ENCODE measurements at regions not wholly inside any gene's neighbourhood (a gene's known extent, or its start where the extent isn't known, plus 50 kb on each side); places are given as distances from the start of the nearest gene placed in this dataset.

DNA sequence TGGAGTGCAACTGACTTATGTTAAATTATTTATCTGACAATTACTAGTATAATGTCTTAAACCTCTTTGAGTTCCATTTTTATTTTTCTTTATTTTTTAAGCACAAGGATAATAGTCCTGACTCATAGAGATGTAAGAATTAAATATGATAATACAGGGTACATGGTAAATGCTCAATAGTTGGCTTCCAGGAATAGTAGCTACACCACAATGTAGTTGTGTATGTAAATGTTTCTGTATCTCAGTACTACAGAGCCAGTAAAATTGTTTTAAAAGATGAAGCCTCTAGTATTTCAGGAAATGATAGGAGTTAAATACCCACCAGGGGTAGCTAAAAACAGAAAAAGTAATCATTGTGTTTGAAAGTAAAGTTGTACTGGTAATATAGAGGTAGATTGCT, 487.4 kb upstream of the IRAK1BP1 start (continued):
- TF ChIP-seq, protein P1, sequence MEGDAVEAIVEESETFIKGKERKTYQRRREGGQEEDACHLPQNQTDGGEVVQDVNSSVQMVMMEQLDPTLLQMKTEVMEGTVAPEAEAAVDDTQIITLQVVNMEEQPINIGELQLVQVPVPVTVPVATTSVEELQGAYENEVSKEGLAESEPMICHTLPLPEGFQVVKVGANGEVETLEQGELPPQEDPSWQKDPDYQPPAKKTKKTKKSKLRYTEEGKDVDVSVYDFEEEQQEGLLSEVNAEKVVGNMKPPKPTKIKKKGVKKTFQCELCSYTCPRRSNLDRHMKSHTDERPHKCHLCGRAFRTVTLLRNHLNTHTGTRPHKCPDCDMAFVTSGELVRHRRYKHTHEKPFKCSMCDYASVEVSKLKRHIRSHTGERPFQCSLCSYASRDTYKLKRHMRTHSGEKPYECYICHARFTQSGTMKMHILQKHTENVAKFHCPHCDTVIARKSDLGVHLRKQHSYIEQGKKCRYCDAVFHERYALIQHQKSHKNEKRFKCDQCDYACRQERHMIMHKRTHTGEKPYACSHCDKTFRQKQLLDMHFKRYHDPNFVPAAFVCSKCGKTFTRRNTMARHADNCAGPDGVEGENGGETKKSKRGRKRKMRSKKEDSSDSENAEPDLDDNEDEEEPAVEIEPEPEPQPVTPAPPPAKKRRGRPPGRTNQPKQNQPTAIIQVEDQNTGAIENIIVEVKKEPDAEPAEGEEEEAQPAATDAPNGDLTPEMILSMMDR (IDR thresholded peaks at IDR 0.05): no peak
- TF ChIP-seq YY1 (IDR thresholded peaks at IDR 0.05; ENCODE audit: low read depth) (no peak), FOXM1 (IDR thresholded peaks at IDR 0.05; ENCODE audit: low read depth) (no peak), ELF1 (IDR thresholded peaks at IDR 0.05) (no peak)

DNA sequence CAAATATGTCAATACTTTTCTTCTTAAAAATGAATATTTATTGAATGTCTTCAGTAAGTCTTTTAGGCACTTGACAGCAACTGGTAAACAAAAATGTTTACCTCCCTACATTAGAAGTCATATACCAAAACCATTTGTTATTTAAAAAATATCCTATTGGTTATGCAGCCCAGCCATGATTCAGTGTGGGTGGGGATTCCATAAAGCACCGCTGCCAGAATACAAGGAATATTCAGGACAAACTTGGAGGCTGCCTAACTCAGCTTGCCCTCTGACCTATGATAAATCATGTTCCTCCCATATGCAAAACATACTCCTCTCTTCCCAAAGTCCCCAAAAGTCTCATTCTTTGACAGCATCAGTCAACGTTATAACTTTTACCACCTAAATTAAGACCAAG, 486.8 kb upstream of the IRAK1BP1 start:
- Histone ChIP-seq H3K9me3 (no peaks in the 10 kb centered on the region), H3K4me2 (no peak overlapping the region), H4K20me1 (ENCODE audit: insufficient read depth) (no peaks in the 10 kb centered on the region), H3K79me2 (ENCODE audit: insufficient read depth) (no peaks in the 10 kb centered on the region), H3F3A (replicated peaks; ENCODE audit: insufficient read depth) (no peaks in the 10 kb centered on the region), H3K36me3 (replicated peaks in 1 of 2; ENCODE audit: control insufficient read depth in 1 of 2, insufficient read depth in 2 of 2, low read length in 1 of 2) (no peaks in the 10 kb centered on the region), H3K27me3 (ENCODE audit: insufficient read depth) (no peaks in the 10 kb centered on the region), H3K4me1 (ENCODE audit: control insufficient read depth in 1 of 2, insufficient read depth in 2 of 2, low read depth in 1 of 2, low read length in 1 of 2) (no peaks in the 10 kb centered on the region), H3K9me2 (no peaks in the 10 kb centered on the region), H3K9ac (no peak overlapping the region), H3K27ac (ENCODE audit: low read depth in 2 of 2, low read length in 1 of 2) (no peak overlapping the region), H2AFZ (ENCODE audit: low read depth) (no peak overlapping the region), H3K4me3 (ENCODE audit: low read depth in 2 of 2, low read length in 1 of 2) (no peak overlapping the region)
- CTCF ChIA-PET: no interaction called here
- POLR2A ChIA-PET: no interaction called here
- 27% methylated on average over 2 of the region's 2 CpGs for WGBS (ENCODE audit: low lambda C conversion rate)
- no peak for DNase-seq
- TF ChIP-seq, protein P2, sequence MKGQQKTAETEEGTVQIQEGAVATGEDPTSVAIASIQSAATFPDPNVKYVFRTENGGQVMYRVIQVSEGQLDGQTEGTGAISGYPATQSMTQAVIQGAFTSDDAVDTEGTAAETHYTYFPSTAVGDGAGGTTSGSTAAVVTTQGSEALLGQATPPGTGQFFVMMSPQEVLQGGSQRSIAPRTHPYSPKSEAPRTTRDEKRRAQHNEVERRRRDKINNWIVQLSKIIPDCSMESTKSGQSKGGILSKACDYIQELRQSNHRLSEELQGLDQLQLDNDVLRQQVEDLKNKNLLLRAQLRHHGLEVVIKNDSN (IDR thresholded peaks at IDR 0.05; ENCODE audit: borderline replicate concordance, low read depth): no peak
- TF ChIP-seq EZH2phosphoT487 (IDR thresholded peaks at IDR 0.05; ENCODE audit: borderline replicate concordance, low read depth) (no peak), RCOR1 (IDR thresholded peaks at IDR 0.05; ENCODE audit: low read length) (no peak), YY1 (IDR thresholded peaks at IDR 0.05; ENCODE audit: low read depth) (no peak), TEAD4 (IDR thresholded peaks at IDR 0.05; ENCODE audit: borderline replicate concordance, insufficient read depth) (no peak), MXI1 (IDR thresholded peaks at IDR 0.05; ENCODE audit: low read depth, low read length) (no peak), GABPA (IDR thresholded peaks at IDR 0.05; ENCODE audit: low read depth) (no peak), NRF1 (IDR thresholded peaks at IDR 0.05; ENCODE audit: low read depth, low read length) (no peak), TCF12 (IDR thresholded peaks at IDR 0.05) (no peak), FOXJ3 (CRISPR knock-in tag; IDR thresholded peaks at IDR 0.05) (no peak), FOSL2 (IDR thresholded peaks at IDR 0.05; ENCODE audit: borderline replicate concordance, low read depth) (no peak), JUND (IDR thresholded peaks at IDR 0.05) (no peak)
- TF ChIP-seq, protein P1 (IDR thresholded peaks at IDR 0.05): no peak
- TF ChIP-seq, protein P3, sequence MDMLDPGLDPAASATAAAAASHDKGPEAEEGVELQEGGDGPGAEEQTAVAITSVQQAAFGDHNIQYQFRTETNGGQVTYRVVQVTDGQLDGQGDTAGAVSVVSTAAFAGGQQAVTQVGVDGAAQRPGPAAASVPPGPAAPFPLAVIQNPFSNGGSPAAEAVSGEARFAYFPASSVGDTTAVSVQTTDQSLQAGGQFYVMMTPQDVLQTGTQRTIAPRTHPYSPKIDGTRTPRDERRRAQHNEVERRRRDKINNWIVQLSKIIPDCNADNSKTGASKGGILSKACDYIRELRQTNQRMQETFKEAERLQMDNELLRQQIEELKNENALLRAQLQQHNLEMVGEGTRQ (IDR thresholded peaks at IDR 0.05; ENCODE audit: borderline replicate concordance, low read depth, low read length): no peak
